ENCODE measurements at regions not wholly inside any gene's neighbourhood (a gene's known extent, or its start where the extent isn't known, plus 50 kb on each side); places are given as distances from the start of the nearest gene placed in this dataset.

GRCh38 chr7:45973725-45974532, 52.9 kb upstream of the IGFBP3 start:
- TF ChIP-seq CTCF (IDR thresholded peaks at IDR 0.05) (no peak), POLR2A (IDR thresholded peaks at IDR 0.05) (no peak), EP300 (IDR thresholded peaks at IDR 0.05) (no peak)
